ENCODE measurements at regions not wholly inside any gene's neighbourhood (a gene's known extent, or its start where the extent isn't known, plus 50 kb on each side); places are given as distances from the start of the nearest gene placed in this dataset.

DNA sequence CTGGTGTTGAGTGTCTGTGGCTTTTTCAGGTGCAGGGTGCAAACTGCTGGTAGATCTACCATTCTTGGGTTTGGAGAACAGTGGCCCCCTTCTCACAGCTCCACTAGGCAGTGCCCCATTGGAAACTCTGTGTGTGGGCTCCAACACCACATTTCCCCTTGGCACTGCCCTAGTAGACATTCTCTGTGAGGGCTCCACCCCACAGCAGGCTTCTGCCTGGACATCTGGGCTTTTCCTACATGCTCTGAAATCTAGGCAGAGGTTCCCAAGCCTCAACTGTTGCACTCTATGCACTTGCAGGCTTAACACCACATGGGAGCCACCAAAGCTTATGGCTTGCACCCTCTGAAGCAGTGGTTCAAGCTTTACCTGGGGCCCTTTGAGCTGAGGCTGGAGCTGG, 80.9 kb downstream of the BARX1 start:
- TF ChIP-seq, protein P1, sequence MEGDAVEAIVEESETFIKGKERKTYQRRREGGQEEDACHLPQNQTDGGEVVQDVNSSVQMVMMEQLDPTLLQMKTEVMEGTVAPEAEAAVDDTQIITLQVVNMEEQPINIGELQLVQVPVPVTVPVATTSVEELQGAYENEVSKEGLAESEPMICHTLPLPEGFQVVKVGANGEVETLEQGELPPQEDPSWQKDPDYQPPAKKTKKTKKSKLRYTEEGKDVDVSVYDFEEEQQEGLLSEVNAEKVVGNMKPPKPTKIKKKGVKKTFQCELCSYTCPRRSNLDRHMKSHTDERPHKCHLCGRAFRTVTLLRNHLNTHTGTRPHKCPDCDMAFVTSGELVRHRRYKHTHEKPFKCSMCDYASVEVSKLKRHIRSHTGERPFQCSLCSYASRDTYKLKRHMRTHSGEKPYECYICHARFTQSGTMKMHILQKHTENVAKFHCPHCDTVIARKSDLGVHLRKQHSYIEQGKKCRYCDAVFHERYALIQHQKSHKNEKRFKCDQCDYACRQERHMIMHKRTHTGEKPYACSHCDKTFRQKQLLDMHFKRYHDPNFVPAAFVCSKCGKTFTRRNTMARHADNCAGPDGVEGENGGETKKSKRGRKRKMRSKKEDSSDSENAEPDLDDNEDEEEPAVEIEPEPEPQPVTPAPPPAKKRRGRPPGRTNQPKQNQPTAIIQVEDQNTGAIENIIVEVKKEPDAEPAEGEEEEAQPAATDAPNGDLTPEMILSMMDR (IDR thresholded peaks at IDR 0.05; ENCODE audit: low read depth, low read length) = no peak
- no peak for TF ChIP-seq EZH2phosphoT487 (IDR thresholded peaks at IDR 0.05; ENCODE audit: low read depth)
